ENCODE measurements at regions not wholly inside any gene's neighbourhood (a gene's known extent, or its start where the extent isn't known, plus 50 kb on each side); places are given as distances from the start of the nearest gene placed in this dataset.

- intact Hi-C loops (cut with micrococcal nuclease), result no loop called here
- 80% methylated on average over 1 of the region's 1 CpG for WGBS (ENCODE audit: insufficient coverage)
- Histone ChIP-seq H3K4me2 (replicated peaks; ENCODE audit: low read depth, low read length, poor library complexity, severe bottlenecking) (no peak overlapping the region), H3K79me2 (ENCODE audit: control insufficient read depth, insufficient read depth, low read length) (no peaks in the 10 kb centered on the region), H3K9me3 (ENCODE audit: control extremely low read depth in 1 of 3, control insufficient read depth in 2 of 3, insufficient read depth in 1 of 3, low read length in 2 of 3) (no peaks in the 10 kb centered on the region), H2AFZ (ENCODE audit: insufficient read depth, low read depth, low read length, poor library complexity, severe bottlenecking) (no peak overlapping the region), H3K36me3 (replicated peaks in 1 of 2; ENCODE audit: control extremely low read depth in 1 of 2, control insufficient read depth in 1 of 2, extremely low read depth in 1 of 2, insufficient read depth in 2 of 2, low read length in 1 of 2) (no peaks in the 10 kb centered on the region), H3K9ac (ENCODE audit: low read length) (no peak overlapping the region), H3K4me1 (ENCODE audit: control insufficient read depth in 2 of 2, insufficient read depth in 2 of 2, low read length in 2 of 2) (no peaks in the 10 kb centered on the region), H3K27ac (ENCODE audit: low read length in 2 of 2) (no peak overlapping the region), H3K4me3 (ENCODE audit: control extremely low read depth in 1 of 5, extremely low read depth in 1 of 5, insufficient read depth in 1 of 5, low read depth in 2 of 5, low read length in 4 of 5) (no peak overlapping the region), H3K27me3 (replicated peaks in 1 of 4; ENCODE audit: control extremely low read depth in 1 of 4, control insufficient read depth in 3 of 4, insufficient read depth in 4 of 4, low read length in 3 of 4) (no peaks in the 10 kb centered on the region), H4K20me1 (ENCODE audit: control insufficient read depth, insufficient read depth, low read length, poor library complexity, severe bottlenecking) (no peaks in the 10 kb centered on the region)
- POLR2A ChIA-PET, result no interaction called here
- ATAC-seq (ENCODE audit: low read depth), result no peak
- Mint-ChIP-seq H3K4me1 (no peaks in the 10 kb centered on the region), H3K4me3 (no peak overlapping the region), H3K27ac (no peak overlapping the region), H3K9me3 (ENCODE audit: insufficient read depth) (peaks cover 2% of the 10 kb centered on the region), H3K27me3 (no peaks in the 10 kb centered on the region)
- CTCF ChIA-PET, result no interaction called here
- no peak for TF ChIP-seq EZH2 (IDR thresholded peaks at IDR 0.05; ENCODE audit: borderline replicate concordance, insufficient read depth, low read depth, low read length, poor library complexity, severe bottlenecking)
- DNase-seq, result no peak
Measured at GRCh38 chr4:160296476-160296875, 1193.6 kb downstream of the RAPGEF2 start.

- Histone ChIP-seq H4K20me1 (ENCODE audit: control insufficient read depth, insufficient read depth, low read length, poor library complexity, severe bottlenecking) (no peaks in the 10 kb centered on the region), H3K4me1 (ENCODE audit: control insufficient read depth in 2 of 2, insufficient read depth in 2 of 2, low read length in 2 of 2) (no peaks in the 10 kb centered on the region), H3K4me2 (replicated peaks; ENCODE audit: low read depth, low read length, poor library complexity, severe bottlenecking) (no peak overlapping the region), H3K36me3 (replicated peaks in 1 of 2; ENCODE audit: control extremely low read depth in 1 of 2, control insufficient read depth in 1 of 2, extremely low read depth in 1 of 2, insufficient read depth in 2 of 2, low read length in 1 of 2) (no peaks in the 10 kb centered on the region), H3K27me3 (replicated peaks in 1 of 4; ENCODE audit: control extremely low read depth in 1 of 4, control insufficient read depth in 3 of 4, insufficient read depth in 4 of 4, low read length in 3 of 4) (no peaks in the 10 kb centered on the region), H3K79me2 (ENCODE audit: control insufficient read depth, insufficient read depth, low read length) (no peaks in the 10 kb centered on the region), H2AFZ (ENCODE audit: insufficient read depth, low read depth, low read length, poor library complexity, severe bottlenecking) (no peak overlapping the region), H3K4me3 (ENCODE audit: control extremely low read depth in 1 of 5, extremely low read depth in 1 of 5, insufficient read depth in 1 of 5, low read depth in 2 of 5, low read length in 4 of 5) (no peak overlapping the region), H3K9ac (ENCODE audit: low read length) (no peak overlapping the region), H3K27ac (ENCODE audit: low read length in 2 of 2) (no peak overlapping the region), H3K9me3 (ENCODE audit: control extremely low read depth in 1 of 3, control insufficient read depth in 2 of 3, insufficient read depth in 1 of 3, low read length in 2 of 3) (no peaks in the 10 kb centered on the region)
- Mint-ChIP-seq H3K4me1 (no peaks in the 10 kb centered on the region), H3K9me3 (ENCODE audit: insufficient read depth) (no peaks in the 10 kb centered on the region), H3K4me3 (no peak overlapping the region), H3K27ac (no peak overlapping the region), H3K27me3 (no peaks in the 10 kb centered on the region)
- ATAC-seq (ENCODE audit: low read depth), result no peak
- CTCF ChIA-PET, result no interaction called here
- DNase-seq, result no peak
- TF ChIP-seq EZH2 (IDR thresholded peaks at IDR 0.05; ENCODE audit: borderline replicate concordance, insufficient read depth, low read depth, low read length, poor library complexity, severe bottlenecking) (no peak), CTCF (IDR thresholded peaks at IDR 0.05) (no peak)
- POLR2A ChIA-PET, result no interaction called here
- no CpG with 5 or more reads among the region's 1 CpG for WGBS (ENCODE audit: insufficient coverage)
- intact Hi-C loops (cut with micrococcal nuclease), result no loop called here
Measured at GRCh38 chr4:160299177-160299576, 1196.3 kb downstream of the RAPGEF2 start.

Data from B cell (primary cell).